Heart left ventricle (tissue), 13 donors: ENCODE measurements at regions not wholly inside any gene's neighbourhood (a gene's known extent, or its start where the extent isn't known, plus 50 kb on each side); places are given as distances from the start of the nearest gene placed in this dataset.

Source experiments
- CTCF ChIP-seq, 12 donors: fragments of 200-600 bp; sonication (generic) in 4 of 12; IDR thresholded peaks; one replicate each; pipeline versions ENCODE4 v1.5.0 to v1.8.0; 2018 to 2022; ENCODE audit warnings: antibody characterized with exemption in 12 of 12, mild to moderate bottlenecking in 5 of 12
- POLR2A ChIP-seq, 2 donors: fragments of 450-650 bp; IDR thresholded peaks; one replicate each; pipeline ENCODE4 v1.6.1; 2017; ENCODE audit warnings: antibody characterized with exemption in 2 of 2, mild to moderate bottlenecking in 2 of 2, moderate library complexity in 2 of 2
- donor health status: ischemic (EF 13 %, LVEDD 7.1; RV severe dilation, severe dysfunction).
- donor health status: DM: no; HTN: yes; CAD: no.
- donor health status: DM: no; HTN: no; CAD: no.
- donor health status: ischemic (EF 25% LVEDD 6.9; RV normal size, moderate dysfunction).
- donor health status: ischemic (EF 25% LVEDD 5.7; RV mildly dilated, moderate dysfunction).
- donor health status: ischemic (EF 35%, LVEDD 5.7; RV mildly dilated, moderate dysfunction).
- donor health status: nonischemic (EF 11% LVEDD 7.7; RV severe dilation, severe dysfunction).
- donor health status: DM: yes; HTN: yes; CAD: no.
- donor health status: PGD.
- donor health status: ischemic (EF 29% LVEDD 5.4; RV normal size, mild dysfunction).
- donor health status: nonischemic (EF 23%, LVEDD 6.1; RV moderate dilation, normal function).

GRCh38 chr1:14113841-14114567, 414.0 kb downstream of the PRDM2 start:
- peak in 11 of 12 donors; percentile 32 to 62 (median 49) for TF ChIP-seq CTCF (IDR thresholded peaks at IDR 0.05)
- TF ChIP-seq POLR2A (IDR thresholded peaks at IDR 0.05) = no peak
